GM12878 (cell line): ENCODE measurements at regions not wholly inside any gene's neighbourhood (a gene's known extent, or its start where the extent isn't known, plus 50 kb on each side); places are given as distances from the start of the nearest gene placed in this dataset.

Experiments
- BCL11A ChIP-seq: IDR thresholded peaks from 2 replicates; pipeline ENCODE4 v1.6.1; 2011; ENCODE audit warnings: low read depth, low read length
- CREM ChIP-seq: IDR thresholded peaks from 2 replicates; pipeline ENCODE4 v1.6.1; 2014; ENCODE audit warnings: antibody characterized with exemption, low read depth
- ESRRA ChIP-seq: IDR thresholded peaks from 2 replicates; pipeline ENCODE4 v1.6.1; 2012; ENCODE audit warnings: mild to moderate bottlenecking, low read length, improper control_type of control experiment
- KDM1A ChIP-seq: fragments of 200-600 bp; sonication (generic); IDR thresholded peaks from 2 replicates; pipeline ENCODE4 v1.6.1; 2016; ENCODE audit warnings: borderline replicate concordance
- MAX ChIP-seq: IDR thresholded peaks from 2 replicates; pipeline ENCODE4 v1.6.1; 2012; ENCODE audit warnings: low read depth, low read length, improper control_type of control experiment
- MLLT1 ChIP-seq: fragments of 450-650 bp; IDR thresholded peaks from 2 replicates; pipeline ENCODE4 v1.6.1; 2016; ENCODE audit warnings: mild to moderate bottlenecking
- MXI1 ChIP-seq: fragments of 150-350 bp; IDR thresholded peaks from 2 replicates; pipeline ENCODE4 v1.6.1; 2011; ENCODE audit warnings: low read depth, mild to moderate bottlenecking, inconsistent platforms, low read length, improper control_type of control experiment
- NRF1 ChIP-seq: conservative IDR thresholded peaks from 2 replicates; pipeline ENCODE4 v1.6.1; 2011; ENCODE audit warnings: mild to moderate bottlenecking, low read depth, low read length, improper control_type of control experiment
- PAX8 ChIP-seq: fragments of 450-650 bp; IDR thresholded peaks from 2 replicates; pipeline ENCODE4 v1.6.1; 2017; ENCODE audit warnings: mild to moderate bottlenecking, moderate library complexity
- PML ChIP-seq: IDR thresholded peaks from 2 replicates; pipeline ENCODE4 v1.6.1; 2012; ENCODE audit warnings: low read length, inconsistent platforms
- RELB ChIP-seq: fragments of 450-650 bp; IDR thresholded peaks from 2 replicates; pipeline ENCODE4 v1.6.1; 2017; ENCODE audit warnings: low read depth, mild to moderate bottlenecking, moderate library complexity
- RUNX3 ChIP-seq: IDR thresholded peaks from 2 replicates; pipeline ENCODE4 v1.6.1; 2012; ENCODE audit warnings: low read length, inconsistent platforms
- SMAD1 ChIP-seq: fragments of 450-650 bp; IDR thresholded peaks from 2 replicates; pipeline ENCODE4 v1.6.1; 2018; ENCODE audit warnings: mild to moderate bottlenecking, low read depth; ENCODE audit not compliant: partially characterized antibody
- USF1 ChIP-seq: IDR thresholded peaks from 2 replicates; pipeline ENCODE4 v1.6.1; 2011; ENCODE audit warnings: borderline replicate concordance, low read depth, mild to moderate bottlenecking, moderate library complexity, mixed read lengths, low read length; ENCODE audit not compliant: insufficient read depth; ENCODE audit errors: extremely low read length
- USF2 ChIP-seq: IDR thresholded peaks from 2 replicates; pipeline ENCODE4 v1.6.1; 2011; ENCODE audit warnings: low read depth, low read length, improper control_type of control experiment, borderline replicate concordance
- ZBTB11 ChIP-seq: fragments of 450-650 bp; formaldehyde crosslinking; IDR thresholded peaks from 2 replicates; pipeline ENCODE4 v1.5.0; 2022; ENCODE audit warnings: mild to moderate bottlenecking, missing genetic modification characterization
- ZNF384 ChIP-seq: IDR thresholded peaks from 2 replicates; pipeline ENCODE4 v1.6.1; 2012; ENCODE audit warnings: low read depth, mild to moderate bottlenecking, low read length, improper control_type of control experiment, borderline replicate concordance
- ZNF592 ChIP-seq: fragments of 450-650 bp; IDR thresholded peaks from 2 replicates; pipeline ENCODE4 v1.6.1; 2017; ENCODE audit warnings: mild to moderate bottlenecking, moderate library complexity

- TF ChIP-seq ZBTB11 (no peak), RUNX3 (peak; percentile 55; the same call in 1 of the 2 replicates), NRF1 (no peak), PML (peak; percentile 70; the same call in 1 of the 2 replicates), PAX8 (no peak), USF2 (no peak), RELB (no peak; the same call in 1 of the 2 replicates), USF1 (no peak), ESRRA (no peak), SMAD1 (no peak), KDM1A (no peak), BCL11A (no peak), MAX (no peak), MLLT1 (no peak), ZNF384 (no peak), ZNF592 (no peak), MXI1 (no peak), CREM (no peak)
These were observed 115.7 kb upstream of the FUT8 start (continued) for GRCh38 chr14:65296876-65297275.
